ENCODE measurements at regions not wholly inside any gene's neighbourhood (a gene's known extent, or its start where the extent isn't known, plus 50 kb on each side); places are given as distances from the start of the nearest gene placed in this dataset.

- in situ Hi-C loops (cut with MboI; ENCODE audit: low pct_unique_long_range_greater_than_20kb in 2 of 9, low sequenced_read_pairs in 9 of 9, unreplicated experiment in 9 of 9), result no loop called here
- ATAC-seq (replicated peaks in 6 of 8), result no peak
- Histone ChIP-seq H3K4me1 (replicated peaks in 1 of 2) (no peaks in the 10 kb centered on the region), H3K4me3 (no peak overlapping the region), H3K27ac (no peak overlapping the region)
- WGBS, 10 experiments, result 57 to 100% (median 85%) methylated on average over 1 to 6 of the region's 8 CpGs
Measured at GRCh38 chr20:11045412-11046175, 371.8 kb upstream of the JAG1 start.

- no peak overlapping the region for H3K4me3 ChIP-seq
- in situ Hi-C loops (cut with MboI; ENCODE audit: low pct_unique_long_range_greater_than_20kb in 2 of 9, low sequenced_read_pairs in 9 of 9, unreplicated experiment in 9 of 9), result no loop called here
- H3K27ac ChIP-seq, result no peak overlapping the region
- no peak for ATAC-seq (replicated peaks in 6 of 8)
- H3K4me1 ChIP-seq (replicated peaks in 1 of 2), result no peaks in the 10 kb centered on the region
- 0 to 100% (median 68%) methylated on average over 1 to 2 of the region's 2 CpGs; no CpG with 5 or more reads in 4 of the 10 experiments for WGBS, 10 experiments
Measured at GRCh38 chr20:11047559-11047958, 373.8 kb upstream of the JAG1 start.

DNA sequence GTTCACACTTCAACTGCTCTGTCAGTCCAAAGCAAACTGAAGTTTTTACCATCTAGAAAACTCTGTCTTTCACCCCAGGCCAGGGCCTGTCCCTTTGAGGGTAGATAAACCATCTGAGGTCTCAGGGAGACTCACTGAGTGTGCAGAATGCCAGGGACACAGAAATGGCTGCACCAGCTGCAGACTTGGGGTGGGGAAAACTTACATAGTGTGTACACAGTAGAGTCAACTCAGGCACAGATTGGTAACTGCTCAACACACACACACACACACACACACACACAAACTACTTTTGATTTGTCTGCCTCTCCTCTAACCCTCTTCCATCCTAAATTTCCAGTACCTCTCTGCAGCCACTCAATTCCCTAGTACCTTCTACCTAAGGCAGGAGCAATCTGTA, 374.9 kb upstream of the JAG1 start:
- Histone ChIP-seq H3K4me3 (no peak overlapping the region), H3K4me1 (replicated peaks in 1 of 2) (no peaks in the 10 kb centered on the region), H3K27ac (no peak overlapping the region)
- in situ Hi-C loops (cut with MboI; ENCODE audit: low pct_unique_long_range_greater_than_20kb in 2 of 9, low sequenced_read_pairs in 9 of 9, unreplicated experiment in 9 of 9), result no loop called here
- ATAC-seq (replicated peaks in 6 of 8), result no peak

DNA sequence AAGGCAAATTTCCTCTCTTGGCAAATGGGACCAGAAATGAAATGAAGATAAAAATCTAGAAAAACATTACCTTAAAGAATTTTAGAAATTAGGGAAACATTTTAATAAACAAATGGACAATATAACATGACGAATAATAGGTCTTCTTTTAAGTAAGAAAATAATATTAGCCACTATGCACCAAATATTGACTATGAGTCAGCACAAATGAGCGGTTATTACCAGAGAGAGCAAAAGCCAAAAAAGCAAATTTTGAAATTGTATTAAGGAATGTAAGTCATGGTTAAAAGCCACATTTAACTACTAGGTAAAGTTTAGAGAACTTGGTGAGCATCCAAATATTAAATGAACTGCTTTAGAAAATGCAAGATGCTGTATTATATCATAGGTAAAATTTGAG, 376.6 kb upstream of the JAG1 start:
- Histone ChIP-seq H3K4me1 (replicated peaks in 1 of 2) (no peaks in the 10 kb centered on the region), H3K4me3 (no peak overlapping the region), H3K27ac (no peak overlapping the region)
- in situ Hi-C loops (cut with MboI; ENCODE audit: low pct_unique_long_range_greater_than_20kb in 2 of 9, low sequenced_read_pairs in 9 of 9, unreplicated experiment in 9 of 9), result no loop called here
- 50 to 100% (median 97%) methylated on average over 1 to 2 of the region's 2 CpGs for WGBS, 10 experiments
- ATAC-seq (replicated peaks in 6 of 8), result no peak

DNA sequence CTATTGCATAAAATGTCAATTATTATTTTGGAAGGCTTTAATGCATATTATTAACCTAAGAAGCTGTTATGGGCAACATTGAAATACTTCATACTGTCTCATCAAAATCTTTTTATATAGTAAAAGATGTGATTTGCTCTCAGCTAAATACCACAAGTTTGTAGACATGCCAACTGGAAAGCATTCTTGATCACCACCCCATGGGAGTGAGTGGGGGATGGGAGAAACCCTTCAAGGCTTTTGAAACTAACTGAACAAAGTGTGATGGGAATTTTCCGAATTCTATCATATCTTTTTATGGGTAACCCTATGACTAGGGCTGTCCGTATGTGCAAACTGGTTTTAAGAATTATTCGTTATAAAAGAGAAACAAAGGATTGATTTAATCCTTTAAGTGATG, 377.3 kb upstream of the JAG1 start:
- 19 to 100% (median 76%) methylated on average over 1 to 3 of the region's 3 CpGs; no CpG with 5 or more reads in 1 of the 10 experiments for WGBS, 10 experiments
- no peak for ATAC-seq (replicated peaks in 6 of 8)
- no peak overlapping the region for H3K27ac ChIP-seq
- in situ Hi-C loops (cut with MboI; ENCODE audit: low pct_unique_long_range_greater_than_20kb in 2 of 9, low sequenced_read_pairs in 9 of 9, unreplicated experiment in 9 of 9), result no loop called here
- no peak overlapping the region for H3K4me3 ChIP-seq
- H3K4me1 ChIP-seq (replicated peaks in 1 of 2), result no peaks in the 10 kb centered on the region

DNA sequence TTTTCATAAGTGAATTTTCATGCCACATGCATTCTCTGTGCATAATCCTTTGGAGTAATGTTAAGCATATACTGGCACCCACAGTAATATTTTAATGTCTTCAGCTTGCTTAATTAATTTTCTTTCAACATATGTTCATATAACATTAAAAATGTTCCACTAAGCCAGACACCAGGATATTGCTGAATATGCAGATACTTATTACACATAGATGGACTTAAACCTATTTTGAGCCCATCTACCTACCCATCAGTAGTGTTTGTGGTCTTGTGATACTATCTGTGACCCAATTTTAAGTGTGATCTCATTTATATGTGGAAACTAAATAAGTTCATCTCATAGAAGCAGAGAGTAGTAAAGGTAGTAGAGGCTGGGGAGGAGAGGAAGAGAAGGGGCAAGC, 379.5 kb upstream of the JAG1 start:
- in situ Hi-C loops (cut with MboI; ENCODE audit: low pct_unique_long_range_greater_than_20kb in 2 of 9, low sequenced_read_pairs in 9 of 9, unreplicated experiment in 9 of 9), result no loop called here
- Histone ChIP-seq H3K4me1 (replicated peaks in 1 of 2) (no peaks in the 10 kb centered on the region), H3K4me3 (no peak overlapping the region), H3K27ac (no peak overlapping the region)
- ATAC-seq (replicated peaks in 6 of 8), result no peak

DNA sequence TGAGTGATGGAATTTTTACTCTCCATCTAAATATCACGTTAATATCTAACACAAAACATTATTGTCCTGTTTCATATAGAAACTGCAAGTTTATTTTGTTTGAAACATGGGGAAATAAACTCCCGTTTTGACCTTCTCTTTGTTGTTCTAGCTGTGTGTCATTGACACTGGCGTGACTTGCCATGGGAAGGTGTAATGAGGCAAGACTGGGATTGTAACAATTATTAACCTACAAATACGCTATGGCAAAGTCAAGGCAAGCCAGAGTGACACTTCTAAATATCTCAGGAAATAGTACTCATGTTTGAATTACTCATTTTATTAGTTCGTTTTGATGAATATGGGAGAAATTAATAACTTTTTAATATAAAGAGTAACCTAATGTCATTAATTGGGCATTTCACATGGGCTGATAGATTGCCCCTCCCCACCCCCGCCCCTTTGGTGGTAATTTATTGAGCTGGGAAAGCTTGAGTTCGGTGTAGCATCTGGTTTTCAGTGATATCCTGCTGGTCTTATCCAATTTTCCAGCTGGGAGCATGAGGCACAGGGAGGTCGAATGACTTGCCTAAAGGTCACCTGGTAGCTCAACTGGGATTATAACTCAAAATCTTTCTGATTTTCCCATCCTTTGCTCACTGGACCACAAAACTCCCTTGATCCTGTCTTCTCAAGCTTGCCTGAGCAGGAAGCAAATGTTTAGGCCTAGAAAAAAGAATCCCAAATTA, 380.6 kb upstream of the JAG1 start:
- H3K4me1 ChIP-seq (replicated peaks in 1 of 2), result no peaks in the 10 kb centered on the region
- no peak overlapping the region for H3K27ac ChIP-seq
- in situ Hi-C loops (cut with MboI; ENCODE audit: low pct_unique_long_range_greater_than_20kb in 2 of 9, low sequenced_read_pairs in 9 of 9, unreplicated experiment in 9 of 9), result no loop called here
- no peak for ATAC-seq (replicated peaks in 6 of 8)
- H3K4me3 ChIP-seq, result no peak overlapping the region
- WGBS, 10 experiments, result 57 to 87% (median 64%) methylated on average over 1 to 7 of the region's 8 CpGs

DNA sequence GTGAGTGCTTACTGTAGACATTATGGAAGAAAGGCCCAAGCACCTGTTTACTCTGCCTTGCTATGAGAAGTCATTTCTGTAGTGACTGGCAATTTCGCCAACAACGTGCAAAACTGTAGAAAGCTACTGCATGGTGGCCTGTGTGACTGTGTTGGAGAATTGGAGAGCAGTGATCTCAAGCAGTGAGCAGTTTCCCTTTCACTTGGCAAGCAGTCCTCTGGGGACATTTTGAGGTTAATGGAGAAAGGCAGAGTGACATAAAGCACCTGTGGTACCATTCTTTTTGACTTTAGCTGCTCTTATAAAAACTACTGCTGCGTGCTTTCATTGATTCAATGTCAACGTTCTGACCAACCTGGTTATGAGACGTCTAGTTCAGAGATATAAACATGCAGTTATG, 382.6 kb upstream of the JAG1 start:
- Histone ChIP-seq H3K27ac (no peak overlapping the region), H3K4me3 (no peak overlapping the region), H3K4me1 (replicated peaks in 1 of 2) (no peaks in the 10 kb centered on the region)
- no peak for ATAC-seq (replicated peaks in 6 of 8)
- in situ Hi-C loops (cut with MboI; ENCODE audit: low pct_unique_long_range_greater_than_20kb in 2 of 9, low sequenced_read_pairs in 9 of 9, unreplicated experiment in 9 of 9), result no loop called here
- 33 to 100% (median 75%) methylated on average over 1 to 4 of the region's 5 CpGs; no CpG with 5 or more reads in 2 of the 10 experiments for WGBS, 10 experiments

DNA sequence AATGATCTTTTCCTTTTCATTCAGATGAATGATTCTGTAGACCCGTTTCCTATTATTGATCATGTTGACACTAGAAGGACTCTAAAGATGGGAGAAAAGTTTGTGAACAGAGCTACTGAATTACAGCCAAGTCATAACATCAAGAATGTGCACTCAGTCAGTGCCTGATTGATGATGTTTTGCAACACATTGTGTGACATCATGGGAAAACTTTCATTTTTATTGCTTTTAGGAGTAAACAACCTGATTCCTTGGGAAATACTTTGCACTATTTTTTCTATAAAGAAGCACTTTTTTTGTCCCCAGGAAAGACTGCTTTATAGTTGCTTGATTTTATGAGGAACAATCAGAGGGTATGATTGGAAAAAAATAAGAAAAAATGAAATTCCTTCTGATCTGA, 383.8 kb upstream of the JAG1 start:
- no peak for ATAC-seq (replicated peaks in 6 of 8)
- 17 to 100% (median 56%) methylated on average over 1 of the region's 1 CpG; no CpG with 5 or more reads in 5 of the 10 experiments for WGBS, 10 experiments
- in situ Hi-C loops (cut with MboI; ENCODE audit: low pct_unique_long_range_greater_than_20kb in 2 of 9, low sequenced_read_pairs in 9 of 9, unreplicated experiment in 9 of 9), result no loop called here
- Histone ChIP-seq H3K27ac (no peak overlapping the region), H3K4me3 (no peak overlapping the region), H3K4me1 (replicated peaks in 1 of 2) (no peaks in the 10 kb centered on the region)

GRCh38 chr20:11059659-11060058, 385.9 kb upstream of the JAG1 start:
- Histone ChIP-seq H3K4me1 (replicated peaks in 1 of 2) (no peaks in the 10 kb centered on the region), H3K4me3 (no peak overlapping the region), H3K27ac (no peak overlapping the region)
- no peak for ATAC-seq (replicated peaks in 6 of 8)
- in situ Hi-C loops (cut with MboI; ENCODE audit: low pct_unique_long_range_greater_than_20kb in 2 of 9, low sequenced_read_pairs in 9 of 9, unreplicated experiment in 9 of 9), result no loop called here
- WGBS, 10 experiments, result 60 to 100% (median 83%) methylated on average over 1 to 2 of the region's 2 CpGs

DNA sequence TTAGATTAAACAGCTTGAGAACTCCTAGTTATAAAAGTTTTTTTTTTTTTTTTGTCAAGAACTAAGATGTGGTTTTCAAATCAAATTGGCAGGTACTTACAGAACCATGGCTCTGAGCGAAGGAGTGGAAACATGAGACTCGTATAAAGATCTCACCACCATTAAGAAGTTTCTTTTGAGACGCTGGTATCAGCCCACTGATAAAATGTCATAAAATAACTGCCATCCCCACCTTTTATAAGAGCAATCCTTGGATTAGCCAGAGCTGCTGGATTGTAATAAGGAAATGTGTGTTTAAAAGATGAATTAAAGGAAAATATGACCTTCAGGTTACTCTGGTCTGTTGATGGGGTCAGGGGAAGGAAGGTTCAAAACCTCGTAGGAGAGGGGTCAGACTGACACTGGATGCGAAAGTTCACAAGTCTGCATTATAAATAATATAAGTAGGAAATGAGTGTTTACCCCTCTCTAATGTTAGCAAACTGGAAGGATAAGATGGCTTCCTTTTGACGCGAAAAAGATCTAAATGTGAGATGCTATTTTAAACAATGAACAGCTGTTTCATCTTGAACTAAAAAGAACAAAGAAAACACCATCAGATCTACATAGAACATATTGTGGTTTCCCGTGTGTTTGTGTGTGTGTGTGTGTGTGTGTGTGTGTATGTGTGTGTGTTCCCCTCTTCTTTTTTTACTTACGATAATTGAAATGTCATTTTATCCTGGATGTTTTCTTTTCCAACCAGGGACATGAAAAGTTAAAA, 386.8 kb upstream of the JAG1 start:
- Histone ChIP-seq H3K4me1 (replicated peaks in 1 of 2) (no peaks in the 10 kb centered on the region), H3K27ac (no peak overlapping the region), H3K4me3 (no peak overlapping the region)
- 60 to 96% (median 81%) methylated on average over 2 to 9 of the region's 9 CpGs for WGBS, 10 experiments
- ATAC-seq (replicated peaks in 6 of 8), result no peak
- in situ Hi-C loops (cut with MboI; ENCODE audit: low pct_unique_long_range_greater_than_20kb in 2 of 9, low sequenced_read_pairs in 9 of 9, unreplicated experiment in 9 of 9), result no loop called here

GRCh38 chr20:11063444-11063843, 389.6 kb upstream of the JAG1 start:
- no peak for ATAC-seq (replicated peaks in 6 of 8)
- 35 to 94% (median 66%) methylated on average over 1 to 3 of the region's 3 CpGs; no CpG with 5 or more reads in 2 of the 10 experiments for WGBS, 10 experiments
- Histone ChIP-seq H3K4me3 (no peak overlapping the region), H3K27ac (no peak overlapping the region), H3K4me1 (replicated peaks in 1 of 2) (no peaks in the 10 kb centered on the region)
- in situ Hi-C loops (cut with MboI; ENCODE audit: low pct_unique_long_range_greater_than_20kb in 2 of 9, low sequenced_read_pairs in 9 of 9, unreplicated experiment in 9 of 9), result no loop called here

GRCh38 chr20:11064946-11065345, 391.1 kb upstream of the JAG1 start:
- no peaks in the 10 kb centered on the region for H3K4me1 ChIP-seq (replicated peaks in 1 of 2)
- H3K27ac ChIP-seq, result no peak overlapping the region
- no peak for ATAC-seq (replicated peaks in 6 of 8)
- no peak overlapping the region for H3K4me3 ChIP-seq
- 28 to 100% (median 89%) methylated on average over 1 to 2 of the region's 2 CpGs; no CpG with 5 or more reads in 1 of the 10 experiments for WGBS, 10 experiments
- in situ Hi-C loops (cut with MboI; ENCODE audit: low pct_unique_long_range_greater_than_20kb in 2 of 9, low sequenced_read_pairs in 9 of 9, unreplicated experiment in 9 of 9), result no loop called here

All from motor neuron (in vitro differentiated cells).